ENCODE measurements at regions not wholly inside any gene's neighbourhood (a gene's known extent, or its start where the extent isn't known, plus 50 kb on each side); places are given as distances from the start of the nearest gene placed in this dataset.

- no peak for DNase-seq (ENCODE audit: low spot score)
- Histone ChIP-seq H3K4me2 (ENCODE audit: low read length) (no peak overlapping the region), H3K9me3 (ENCODE audit: low read length) (no peaks in the 10 kb centered on the region), H3K79me2 (ENCODE audit: insufficient read depth, low read depth, low read length) (no peaks in the 10 kb centered on the region), H4K20me1 (ENCODE audit: insufficient read depth, low read length) (no peaks in the 10 kb centered on the region), H3K4me3 (ENCODE audit: low read depth, low read length, poor library complexity, severe bottlenecking) (no peak overlapping the region), H3K4me1 (ENCODE audit: insufficient read depth, low read length, poor library complexity, severe bottlenecking) (peaks cover 5% of the 10 kb centered on the region), H2AFZ (ENCODE audit: low read length) (no peak overlapping the region; the same call in 1 of the 2 replicates), H3K9me2 (ENCODE audit: insufficient read depth, low read length) (no peaks in the 10 kb centered on the region), H3K36me3 (ENCODE audit: insufficient read depth, low read length) (no peaks in the 10 kb centered on the region), H3K27ac (ENCODE audit: low read depth, low read length, poor library complexity, severe bottlenecking) (no peak overlapping the region)
- no TSS peak for BruUV-seq (replicated peaks)
- intact Hi-C loops (cut with micrococcal nuclease; ENCODE audit: unreplicated experiment) = no loop called here
- CTCF ChIA-PET (ENCODE audit: unreplicated experiment) = no interaction called here
- POLR2A ChIA-PET = interaction anchor here (0.6 to 1.9 kb wide), 6 partner anchors 9 to 190 kb away, joined by 3 to 7 read pairs (median 3); no protein-coding TSS in a partner anchor
- TF ChIP-seq, protein P1, sequence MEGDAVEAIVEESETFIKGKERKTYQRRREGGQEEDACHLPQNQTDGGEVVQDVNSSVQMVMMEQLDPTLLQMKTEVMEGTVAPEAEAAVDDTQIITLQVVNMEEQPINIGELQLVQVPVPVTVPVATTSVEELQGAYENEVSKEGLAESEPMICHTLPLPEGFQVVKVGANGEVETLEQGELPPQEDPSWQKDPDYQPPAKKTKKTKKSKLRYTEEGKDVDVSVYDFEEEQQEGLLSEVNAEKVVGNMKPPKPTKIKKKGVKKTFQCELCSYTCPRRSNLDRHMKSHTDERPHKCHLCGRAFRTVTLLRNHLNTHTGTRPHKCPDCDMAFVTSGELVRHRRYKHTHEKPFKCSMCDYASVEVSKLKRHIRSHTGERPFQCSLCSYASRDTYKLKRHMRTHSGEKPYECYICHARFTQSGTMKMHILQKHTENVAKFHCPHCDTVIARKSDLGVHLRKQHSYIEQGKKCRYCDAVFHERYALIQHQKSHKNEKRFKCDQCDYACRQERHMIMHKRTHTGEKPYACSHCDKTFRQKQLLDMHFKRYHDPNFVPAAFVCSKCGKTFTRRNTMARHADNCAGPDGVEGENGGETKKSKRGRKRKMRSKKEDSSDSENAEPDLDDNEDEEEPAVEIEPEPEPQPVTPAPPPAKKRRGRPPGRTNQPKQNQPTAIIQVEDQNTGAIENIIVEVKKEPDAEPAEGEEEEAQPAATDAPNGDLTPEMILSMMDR (conservative IDR thresholded peaks at IDR 0.05; ENCODE audit: low read length) = no peak
- TF ChIP-seq EZH2phosphoT487 (IDR thresholded peaks at IDR 0.05; ENCODE audit: borderline replicate concordance, low read depth, low read length) = no peak
Observed at GRCh38 chr5:109931049-109931780, 241.5 kb downstream of the MAN2A1 start.

- no peak overlapping the region for H3K27ac ChIP-seq (ENCODE audit: low read depth, low read length, poor library complexity, severe bottlenecking)
- DNase-seq (ENCODE audit: low spot score) = no peak
- no peak overlapping the region for H3K4me3 ChIP-seq (ENCODE audit: low read depth, low read length, poor library complexity, severe bottlenecking)
- CTCF ChIA-PET (ENCODE audit: unreplicated experiment) = interaction anchor here (1.5 kb wide), 1 partner anchor 14 kb away, joined by 4 read pairs; no protein-coding TSS in a partner anchor
- no peaks in the 10 kb centered on the region for H3K79me2 ChIP-seq (ENCODE audit: insufficient read depth, low read depth, low read length)
- H3K36me3 ChIP-seq (ENCODE audit: insufficient read depth, low read length) = no peaks in the 10 kb centered on the region
- intact Hi-C loops (cut with micrococcal nuclease; ENCODE audit: unreplicated experiment) = no loop called here
- H3K4me2 ChIP-seq (ENCODE audit: low read length) = no peak overlapping the region
- no peaks in the 10 kb centered on the region for H3K4me1 ChIP-seq (ENCODE audit: insufficient read depth, low read length, poor library complexity, severe bottlenecking)
- no peaks in the 10 kb centered on the region for H3K9me2 ChIP-seq (ENCODE audit: insufficient read depth, low read length)
- no peaks in the 10 kb centered on the region for H4K20me1 ChIP-seq (ENCODE audit: insufficient read depth, low read length)
- BruUV-seq (replicated peaks) = no TSS peak
- POLR2A ChIA-PET = interaction anchor here (0.9 to 1.5 kb wide), 4 partner anchors 9 to 14 kb away, joined by 3 to 6 read pairs (median 3); no protein-coding TSS in a partner anchor
- H2AFZ ChIP-seq (ENCODE audit: low read length) = no peak overlapping the region
- H3K9me3 ChIP-seq (ENCODE audit: low read length) = no peaks in the 10 kb centered on the region
- TF ChIP-seq, protein P1 (conservative IDR thresholded peaks at IDR 0.05; ENCODE audit: low read length) = no peak
- no peak for TF ChIP-seq EZH2phosphoT487 (IDR thresholded peaks at IDR 0.05; ENCODE audit: borderline replicate concordance, low read depth, low read length)
Observed at GRCh38 chr5:109935833-109936490, 246.2 kb downstream of the MAN2A1 start.
